ENCODE measurements at regions not wholly inside any gene's neighbourhood (a gene's known extent, or its start where the extent isn't known, plus 50 kb on each side); places are given as distances from the start of the nearest gene placed in this dataset.

DNA sequence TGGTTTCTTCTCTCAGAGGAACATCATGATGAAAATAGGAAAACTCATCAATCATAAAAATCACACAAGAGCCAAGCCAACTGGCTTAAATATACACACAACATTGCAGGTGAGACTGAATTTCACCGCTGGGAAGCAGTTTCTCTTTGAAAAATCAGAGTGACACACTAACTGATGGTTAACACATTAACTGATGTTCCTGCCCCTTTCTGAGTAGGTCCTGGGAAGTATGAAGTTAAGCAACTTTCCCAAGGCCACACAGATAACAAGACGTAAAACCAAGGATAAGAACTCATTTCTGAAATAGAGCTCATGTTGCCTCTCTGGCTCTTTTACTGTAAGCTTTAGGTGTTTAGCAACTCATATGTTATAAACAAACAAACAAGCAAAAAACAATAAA is 813.7 kb upstream of the HS3ST1 start:
- TF ChIP-seq, protein P1, sequence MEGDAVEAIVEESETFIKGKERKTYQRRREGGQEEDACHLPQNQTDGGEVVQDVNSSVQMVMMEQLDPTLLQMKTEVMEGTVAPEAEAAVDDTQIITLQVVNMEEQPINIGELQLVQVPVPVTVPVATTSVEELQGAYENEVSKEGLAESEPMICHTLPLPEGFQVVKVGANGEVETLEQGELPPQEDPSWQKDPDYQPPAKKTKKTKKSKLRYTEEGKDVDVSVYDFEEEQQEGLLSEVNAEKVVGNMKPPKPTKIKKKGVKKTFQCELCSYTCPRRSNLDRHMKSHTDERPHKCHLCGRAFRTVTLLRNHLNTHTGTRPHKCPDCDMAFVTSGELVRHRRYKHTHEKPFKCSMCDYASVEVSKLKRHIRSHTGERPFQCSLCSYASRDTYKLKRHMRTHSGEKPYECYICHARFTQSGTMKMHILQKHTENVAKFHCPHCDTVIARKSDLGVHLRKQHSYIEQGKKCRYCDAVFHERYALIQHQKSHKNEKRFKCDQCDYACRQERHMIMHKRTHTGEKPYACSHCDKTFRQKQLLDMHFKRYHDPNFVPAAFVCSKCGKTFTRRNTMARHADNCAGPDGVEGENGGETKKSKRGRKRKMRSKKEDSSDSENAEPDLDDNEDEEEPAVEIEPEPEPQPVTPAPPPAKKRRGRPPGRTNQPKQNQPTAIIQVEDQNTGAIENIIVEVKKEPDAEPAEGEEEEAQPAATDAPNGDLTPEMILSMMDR (IDR thresholded peaks at IDR 0.05; ENCODE audit: control extremely low read depth in 1 of 3, insufficient read depth in 1 of 3, low read depth in 1 of 3, low read length in 3 of 3): no peak
- TF ChIP-seq POLR2AphosphoS5 (IDR thresholded peaks at IDR 0.05; ENCODE audit: low read depth, low read length): no peak
- no peak for TF ChIP-seq RAD21 (IDR thresholded peaks at IDR 0.05 in 1 of 2, conservative IDR thresholded peaks at IDR 0.05 in 1 of 2; ENCODE audit: low read depth in 2 of 2, low read length in 2 of 2)
- TF ChIP-seq POLR2A (IDR thresholded peaks at IDR 0.05; ENCODE audit: control extremely low read depth in 1 of 2, low read depth in 2 of 2, low read length in 2 of 2): no peak
- no peak for TF ChIP-seq EP300 (IDR thresholded peaks at IDR 0.05; ENCODE audit: borderline replicate concordance in 1 of 2, low read depth in 2 of 2, low read length in 2 of 2)
- TF ChIP-seq, protein P2, sequence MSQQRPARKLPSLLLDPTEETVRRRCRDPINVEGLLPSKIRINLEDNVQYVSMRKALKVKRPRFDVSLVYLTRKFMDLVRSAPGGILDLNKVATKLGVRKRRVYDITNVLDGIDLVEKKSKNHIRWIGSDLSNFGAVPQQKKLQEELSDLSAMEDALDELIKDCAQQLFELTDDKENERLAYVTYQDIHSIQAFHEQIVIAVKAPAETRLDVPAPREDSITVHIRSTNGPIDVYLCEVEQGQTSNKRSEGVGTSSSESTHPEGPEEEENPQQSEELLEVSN (IDR thresholded peaks at IDR 0.05): no peak
- no peak for TF ChIP-seq TAF7 (optimal IDR thresholded peaks at IDR 0.05; ENCODE audit: borderline replicate concordance, low read depth, low read length)
- TF ChIP-seq, protein P3, sequence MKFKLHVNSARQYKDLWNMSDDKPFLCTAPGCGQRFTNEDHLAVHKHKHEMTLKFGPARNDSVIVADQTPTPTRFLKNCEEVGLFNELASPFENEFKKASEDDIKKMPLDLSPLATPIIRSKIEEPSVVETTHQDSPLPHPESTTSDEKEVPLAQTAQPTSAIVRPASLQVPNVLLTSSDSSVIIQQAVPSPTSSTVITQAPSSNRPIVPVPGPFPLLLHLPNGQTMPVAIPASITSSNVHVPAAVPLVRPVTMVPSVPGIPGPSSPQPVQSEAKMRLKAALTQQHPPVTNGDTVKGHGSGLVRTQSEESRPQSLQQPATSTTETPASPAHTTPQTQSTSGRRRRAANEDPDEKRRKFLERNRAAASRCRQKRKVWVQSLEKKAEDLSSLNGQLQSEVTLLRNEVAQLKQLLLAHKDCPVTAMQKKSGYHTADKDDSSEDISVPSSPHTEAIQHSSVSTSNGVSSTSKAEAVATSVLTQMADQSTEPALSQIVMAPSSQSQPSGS (IDR thresholded peaks at IDR 0.05; ENCODE audit: low read length): no peak
- TF ChIP-seq GABPA (IDR thresholded peaks at IDR 0.05; ENCODE audit: borderline replicate concordance, insufficient read depth, low read length): no peak
- TF ChIP-seq, protein P4, sequence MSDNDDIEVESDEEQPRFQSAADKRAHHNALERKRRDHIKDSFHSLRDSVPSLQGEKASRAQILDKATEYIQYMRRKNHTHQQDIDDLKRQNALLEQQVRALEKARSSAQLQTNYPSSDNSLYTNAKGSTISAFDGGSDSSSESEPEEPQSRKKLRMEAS (IDR thresholded peaks at IDR 0.05): no peak
- no peak for TF ChIP-seq HDAC2 (IDR thresholded peaks at IDR 0.05; ENCODE audit: borderline replicate concordance in 1 of 2, low read depth in 2 of 2, low read length in 2 of 2)
- TF ChIP-seq RFX5 (IDR thresholded peaks at IDR 0.05; ENCODE audit: borderline replicate concordance, low read depth, low read length): no peak
